CMK (cell line): ENCODE measurements at regions not wholly inside any gene's neighbourhood (a gene's known extent, or its start where the extent isn't known, plus 50 kb on each side); places are given as distances from the start of the nearest gene placed in this dataset.

Experiments used
- DNase-seq: peaks from one replicate; pipeline ENCODE4 v3.0.0-alpha.2; 2010; ENCODE audit warnings: low read depth

GRCh38 chr10:10860455-10860976 is 157.2 kb upstream of the CELF2 start:
- DNase-seq: no peak

GRCh38 chr10:10865303-10865702 is 152.4 kb upstream of the CELF2 start:
- no peak for DNase-seq

- no peak for DNase-seq
Observed at GRCh38 chr10:10865913-10866312, 151.8 kb upstream of the CELF2 start.

GRCh38 chr10:10869592-10869991 is 148.1 kb upstream of the CELF2 start:
- DNase-seq: no peak

GRCh38 chr10:10870523-10871241 is 147.0 kb upstream of the CELF2 start:
- no peak for DNase-seq

GRCh38 chr10:10871352-10871751 is 146.3 kb upstream of the CELF2 start:
- DNase-seq: no peak

GRCh38 chr10:10872035-10872673 is 145.5 kb upstream of the CELF2 start:
- DNase-seq: no peak

- DNase-seq: no peak
Observed at GRCh38 chr10:10872764-10873163, 144.9 kb upstream of the CELF2 start.

GRCh38 chr10:10873289-10873688 is 144.4 kb upstream of the CELF2 start:
- no peak for DNase-seq

GRCh38 chr10:10873915-10874314 is 143.8 kb upstream of the CELF2 start:
- DNase-seq: no peak

- no peak for DNase-seq
Observed at GRCh38 chr10:10878963-10879362, 138.7 kb upstream of the CELF2 start.

- no peak for DNase-seq
Observed at GRCh38 chr10:10881117-10881813, 136.4 kb upstream of the CELF2 start.

GRCh38 chr10:10883737-10884136 is 133.9 kb upstream of the CELF2 start:
- DNase-seq: no peak

GRCh38 chr10:10886861-10887531 is 130.7 kb upstream of the CELF2 start:
- no peak for DNase-seq

GRCh38 chr10:10891124-10892082 is 126.3 kb upstream of the CELF2 start:
- DNase-seq: no peak

- no peak for DNase-seq
Observed at GRCh38 chr10:10892290-10892875, 125.3 kb upstream of the CELF2 start.

GRCh38 chr10:10897400-10897799 is 120.3 kb upstream of the CELF2 start:
- no peak for DNase-seq

- no peak for DNase-seq
Observed at GRCh38 chr10:10901906-10902305, 115.8 kb upstream of the CELF2 start.

GRCh38 chr10:10902951-10903350 is 114.7 kb upstream of the CELF2 start:
- no peak for DNase-seq

GRCh38 chr10:10903620-10904019 is 114.1 kb upstream of the CELF2 start:
- DNase-seq: no peak

GRCh38 chr10:10910634-10911033 is 107.0 kb upstream of the CELF2 start:
- DNase-seq: no peak
